HG02943 (cell line): ENCODE measurements at regions not wholly inside any gene's neighbourhood (a gene's known extent, or its start where the extent isn't known, plus 50 kb on each side); places are given as distances from the start of the nearest gene placed in this dataset.
"Not testable (repeated sequence)": the region's sequence is repeated elsewhere in the genome, so short reads cannot be mapped to it uniquely, and the experiment has no call there.

Source experiments
- ATAC-seq: cut with Tn5 transposase; IDR thresholded peaks from one replicate; pipeline ENCODE4 v1.9.1; 2021; ENCODE audit warnings: mild to moderate bottlenecking, low read depth, moderate library complexity; ENCODE audit not compliant: unreplicated experiment

GRCh38 chr9:28929433-28929832 lies 1356.2 kb upstream of the C9orf72 start:
- no peak for ATAC-seq

GRCh38 chr9:28930766-28931165 lies 1357.5 kb upstream of the C9orf72 start:
- no peak for ATAC-seq

- ATAC-seq, result no peak
Measured at GRCh38 chr9:28934111-28934510, 1360.8 kb upstream of the C9orf72 start.

DNA sequence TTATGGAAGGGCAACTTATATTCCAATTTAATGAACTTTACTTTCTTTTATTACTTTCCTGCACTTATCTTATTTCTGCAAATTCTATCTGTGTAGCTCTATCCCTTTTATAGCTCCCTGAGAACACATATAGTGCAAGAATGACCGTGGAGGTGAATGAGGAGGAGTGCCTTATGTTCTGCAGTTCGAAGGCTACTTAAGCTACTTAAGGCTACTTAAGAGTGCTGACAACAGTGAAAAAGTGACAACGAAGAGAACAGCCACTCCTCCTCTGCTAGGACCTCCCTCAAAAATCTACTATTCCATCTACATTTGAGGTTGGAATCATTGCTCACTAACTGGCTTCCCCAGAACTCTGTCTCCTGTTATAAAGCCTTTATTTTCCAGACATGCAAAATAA lies 1365.7 kb upstream of the C9orf72 start:
- no peak for ATAC-seq

GRCh38 chr9:28941856-28942255 lies 1368.6 kb upstream of the C9orf72 start:
- no peak for ATAC-seq

DNA sequence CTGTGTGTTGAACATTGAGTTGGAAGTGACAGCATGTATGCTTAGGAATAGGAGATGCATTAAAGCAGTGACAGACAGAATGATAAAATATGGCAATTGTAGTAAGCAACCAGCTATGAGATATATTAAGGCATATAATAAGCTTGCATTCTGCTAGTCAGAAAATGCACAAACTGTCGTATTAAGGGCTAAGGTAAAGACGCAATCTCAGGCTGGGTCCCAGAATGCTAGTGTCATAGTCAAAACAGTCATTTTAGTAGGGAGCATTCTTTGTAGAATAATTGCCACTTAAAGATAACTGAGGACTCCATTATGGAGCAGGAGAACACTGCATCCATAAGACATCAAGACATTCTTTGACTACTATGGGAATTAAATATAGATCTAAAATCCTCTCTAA lies 1369.7 kb upstream of the C9orf72 start:
- ATAC-seq, result no peak

- no peak for ATAC-seq
Measured at GRCh38 chr9:28946648-28947047, 1373.4 kb upstream of the C9orf72 start.

- no peak for ATAC-seq
Measured at GRCh38 chr9:28951945-28952344, 1378.7 kb upstream of the C9orf72 start.

GRCh38 chr9:28956116-28956880 lies 1383.0 kb upstream of the C9orf72 start:
- ATAC-seq, result no peak

DNA sequence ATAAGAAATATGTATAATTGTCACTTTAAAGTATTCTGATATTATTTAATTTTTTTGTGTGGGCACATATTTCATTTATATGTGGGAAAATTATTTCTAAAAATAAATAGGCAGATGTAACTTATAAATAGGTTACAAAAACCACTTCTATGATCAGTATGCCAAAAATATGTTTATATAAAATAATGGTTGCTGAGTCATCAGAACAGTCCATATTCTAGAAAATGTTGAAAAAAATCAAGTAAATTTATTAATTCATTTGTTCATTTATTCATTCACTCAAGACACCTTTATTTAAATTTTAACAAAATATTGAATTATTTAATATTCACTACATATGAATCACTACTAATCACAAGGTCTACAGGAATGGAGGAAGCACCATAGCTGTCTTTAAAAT lies 1387.3 kb upstream of the C9orf72 start:
- no peak for ATAC-seq

- ATAC-seq, result no peak
Measured at GRCh38 chr9:28961623-28962022, 1388.3 kb upstream of the C9orf72 start.

- no peak for ATAC-seq
Measured at GRCh38 chr9:28967226-28967625, 1393.9 kb upstream of the C9orf72 start.

- ATAC-seq, result no peak
Measured at GRCh38 chr9:28970241-28970654, 1397.0 kb upstream of the C9orf72 start.

DNA sequence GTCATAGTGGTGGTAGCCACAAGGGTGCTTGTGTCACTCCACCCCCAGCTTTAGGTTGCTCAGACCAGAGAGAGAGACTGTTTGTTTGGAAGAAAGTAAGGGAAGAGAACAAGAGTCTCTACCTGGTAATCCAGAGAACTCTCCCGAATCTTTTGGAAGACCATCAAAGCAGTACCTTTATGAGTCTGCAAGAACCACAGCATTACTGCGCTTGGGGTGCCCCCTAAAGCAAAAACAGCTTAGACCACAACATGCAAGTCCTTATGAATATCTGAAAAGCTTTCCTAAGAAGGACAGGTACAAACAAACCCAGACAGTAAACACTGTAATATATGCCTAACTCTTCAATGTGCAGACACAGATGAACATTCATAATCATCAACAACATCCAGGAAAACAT lies 1398.6 kb upstream of the C9orf72 start:
- no peak for ATAC-seq

- no peak for ATAC-seq
Measured at GRCh38 chr9:28976250-28976649, 1403.0 kb upstream of the C9orf72 start.

GRCh38 chr9:28976684-28977083 lies 1403.4 kb upstream of the C9orf72 start:
- no peak for ATAC-seq

- no peak for ATAC-seq
Measured at GRCh38 chr9:28981129-28981528, 1407.8 kb upstream of the C9orf72 start.

DNA sequence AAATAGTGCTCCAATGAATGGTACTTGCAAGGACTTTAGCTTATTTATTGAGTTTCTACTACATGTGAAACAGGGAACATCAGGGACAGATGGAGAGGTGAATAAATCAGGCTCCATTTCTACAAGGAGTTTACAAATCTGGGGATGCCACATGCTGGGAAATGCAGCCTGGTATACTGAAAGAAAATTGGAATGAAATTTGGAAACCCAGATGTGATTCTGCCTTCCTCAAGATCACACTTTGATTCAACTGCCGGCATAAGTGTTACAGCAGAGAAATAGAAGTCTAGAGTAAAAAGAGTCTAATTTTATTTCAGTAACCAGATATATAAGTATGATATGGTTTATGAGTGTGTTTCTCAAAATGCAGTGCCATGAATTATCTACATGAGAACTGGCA lies 1408.4 kb upstream of the C9orf72 start:
- ATAC-seq, result no peak

- ATAC-seq, result no peak
Measured at GRCh38 chr9:28984016-28984415, 1410.7 kb upstream of the C9orf72 start.

DNA sequence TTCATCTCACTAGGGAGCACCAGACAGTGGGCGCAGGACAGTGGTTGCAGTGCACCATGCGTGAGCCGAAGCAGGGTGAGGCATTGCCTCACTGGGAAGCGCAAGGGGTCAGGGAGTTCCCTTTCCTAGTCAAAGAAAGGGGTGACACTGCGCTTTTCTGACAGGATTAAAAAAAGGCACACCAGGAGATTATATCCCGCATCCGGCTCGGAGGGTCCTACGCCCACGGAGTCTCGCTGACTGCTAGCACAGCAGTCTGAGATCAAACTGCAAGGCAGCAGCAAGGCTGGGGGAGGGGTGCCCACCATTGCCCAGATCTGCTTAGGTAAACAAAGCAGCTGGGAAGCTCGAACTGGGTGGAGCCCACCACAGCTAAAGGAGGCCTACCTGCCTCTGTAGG lies 1416.7 kb upstream of the C9orf72 start:
- not testable (repeated sequence) for ATAC-seq

GRCh38 chr9:28999057-28999456 lies 1425.8 kb upstream of the C9orf72 start:
- no peak for ATAC-seq

DNA sequence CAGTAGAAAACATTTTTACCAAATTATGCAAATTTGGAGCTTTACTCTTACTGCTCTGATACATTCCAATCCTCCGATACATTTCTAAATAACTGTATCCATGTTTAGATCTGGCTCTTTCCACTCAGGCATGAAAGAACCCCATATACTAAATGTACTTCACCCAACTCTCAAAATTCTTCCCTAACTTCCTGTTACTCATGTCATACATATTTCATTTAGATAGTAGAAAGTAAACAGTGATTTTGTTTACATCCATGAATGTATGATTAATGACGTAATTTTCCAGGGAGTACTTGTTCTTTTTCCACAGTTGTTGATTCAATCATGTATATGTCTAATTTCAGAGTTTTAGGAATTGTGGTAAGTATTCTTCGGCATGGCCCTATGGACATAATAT lies 1426.5 kb upstream of the C9orf72 start:
- no peak for ATAC-seq

DNA sequence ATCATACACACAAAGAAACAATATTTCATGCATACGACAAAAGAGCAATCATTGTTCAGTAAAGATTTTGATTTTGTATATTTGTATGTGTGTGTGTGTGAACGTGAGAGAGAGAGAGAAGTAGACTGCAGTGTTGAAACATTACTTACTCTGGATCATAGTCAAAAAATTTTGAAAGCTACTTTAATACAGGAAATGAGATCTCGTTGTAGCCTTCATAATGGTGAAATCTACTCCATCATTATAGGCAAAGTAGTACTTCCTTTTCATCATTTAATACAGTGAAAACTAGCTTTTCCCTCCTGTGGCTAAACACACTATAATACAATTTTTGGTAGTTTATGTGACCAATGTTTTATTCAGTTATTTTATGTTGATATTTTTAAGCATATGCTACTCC lies 1427.7 kb upstream of the C9orf72 start:
- ATAC-seq, result no peak
